ENCODE measurements at regions not wholly inside any gene's neighbourhood (a gene's known extent, or its start where the extent isn't known, plus 50 kb on each side); places are given as distances from the start of the nearest gene placed in this dataset.

DNA sequence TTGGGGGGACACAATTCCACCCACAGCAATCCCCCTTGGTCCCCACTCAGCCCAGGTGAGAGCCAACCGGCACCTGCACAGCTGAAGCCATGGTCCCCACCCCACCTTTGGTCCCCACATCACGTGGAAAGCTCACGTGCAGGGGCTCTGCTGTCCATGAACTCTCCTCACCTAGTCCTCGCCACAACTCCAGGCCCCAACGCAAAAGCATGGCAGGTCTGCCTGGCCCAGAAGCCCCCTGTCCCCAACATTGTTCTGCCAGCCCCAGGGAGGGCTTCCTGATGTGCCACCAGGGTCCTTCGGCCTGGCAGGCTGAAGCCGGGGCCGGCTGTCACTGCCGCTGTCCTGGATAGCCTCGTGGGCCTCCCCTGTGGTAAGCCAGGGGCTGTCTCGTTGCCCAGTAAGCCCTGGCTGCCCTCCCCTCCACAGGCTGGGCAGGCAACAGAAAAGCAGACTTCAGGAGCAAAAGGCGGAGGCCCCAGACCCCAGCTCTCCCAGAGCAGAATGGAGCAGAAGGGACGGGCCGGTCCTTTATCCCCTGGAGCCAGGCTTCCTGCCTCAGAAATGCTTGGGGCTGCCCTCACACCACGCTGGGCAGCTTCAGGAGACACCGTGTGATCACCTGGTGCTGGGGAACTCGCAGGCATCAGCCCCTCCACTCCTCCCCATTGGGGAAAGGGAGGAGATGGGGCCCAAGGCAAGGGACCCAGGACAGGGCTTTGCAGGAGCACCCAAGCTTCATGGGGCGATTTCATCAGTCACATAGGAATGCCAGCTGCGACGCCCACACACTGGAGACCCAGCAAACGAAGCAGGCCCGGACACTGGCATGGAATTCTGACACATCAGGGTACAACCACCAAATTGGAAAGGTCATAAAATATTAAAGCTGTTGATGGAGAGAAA lies 103.7 kb downstream of the ADRA2C start:
- no peak for TF ChIP-seq TAF1 (IDR thresholded peaks at IDR 0.05; ENCODE audit: borderline replicate concordance, insufficient read depth, low read length)
- no peak for TF ChIP-seq FOXP2 (optimal IDR thresholded peaks at IDR 0.05; ENCODE audit: borderline replicate concordance, extremely low read depth, extremely low read length, insufficient read depth)

DNA sequence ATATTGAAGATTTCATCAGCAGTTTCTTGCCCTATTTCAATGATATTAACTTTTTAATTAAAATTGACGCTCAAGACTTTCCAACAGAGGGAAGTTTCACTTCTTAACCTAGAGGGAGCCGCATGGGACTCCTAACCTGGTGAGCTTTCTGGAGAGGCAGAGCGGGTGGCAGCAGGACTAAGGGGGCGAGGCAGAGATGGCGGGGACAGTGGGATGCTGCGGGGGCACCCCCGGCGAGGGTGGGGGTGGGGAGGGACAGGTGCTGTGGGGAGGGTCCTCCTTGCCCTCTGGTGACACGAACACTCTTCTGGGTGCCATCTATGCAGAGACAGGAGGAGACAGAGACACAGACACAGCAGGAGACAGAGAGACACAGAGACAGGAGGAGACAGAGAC lies 104.4 kb downstream of the ADRA2C start:
- TF ChIP-seq FOXP2 (optimal IDR thresholded peaks at IDR 0.05; ENCODE audit: borderline replicate concordance, extremely low read depth, extremely low read length, insufficient read depth) (no peak), TAF1 (IDR thresholded peaks at IDR 0.05; ENCODE audit: borderline replicate concordance, insufficient read depth, low read length) (no peak), POLR2AphosphoS5 (IDR thresholded peaks at IDR 0.05; ENCODE audit: low read depth, low read length) (no peak), SIN3A (IDR thresholded peaks at IDR 0.05; ENCODE audit: borderline replicate concordance, insufficient read depth, low read length) (no peak)
- TF ChIP-seq, protein P1, sequence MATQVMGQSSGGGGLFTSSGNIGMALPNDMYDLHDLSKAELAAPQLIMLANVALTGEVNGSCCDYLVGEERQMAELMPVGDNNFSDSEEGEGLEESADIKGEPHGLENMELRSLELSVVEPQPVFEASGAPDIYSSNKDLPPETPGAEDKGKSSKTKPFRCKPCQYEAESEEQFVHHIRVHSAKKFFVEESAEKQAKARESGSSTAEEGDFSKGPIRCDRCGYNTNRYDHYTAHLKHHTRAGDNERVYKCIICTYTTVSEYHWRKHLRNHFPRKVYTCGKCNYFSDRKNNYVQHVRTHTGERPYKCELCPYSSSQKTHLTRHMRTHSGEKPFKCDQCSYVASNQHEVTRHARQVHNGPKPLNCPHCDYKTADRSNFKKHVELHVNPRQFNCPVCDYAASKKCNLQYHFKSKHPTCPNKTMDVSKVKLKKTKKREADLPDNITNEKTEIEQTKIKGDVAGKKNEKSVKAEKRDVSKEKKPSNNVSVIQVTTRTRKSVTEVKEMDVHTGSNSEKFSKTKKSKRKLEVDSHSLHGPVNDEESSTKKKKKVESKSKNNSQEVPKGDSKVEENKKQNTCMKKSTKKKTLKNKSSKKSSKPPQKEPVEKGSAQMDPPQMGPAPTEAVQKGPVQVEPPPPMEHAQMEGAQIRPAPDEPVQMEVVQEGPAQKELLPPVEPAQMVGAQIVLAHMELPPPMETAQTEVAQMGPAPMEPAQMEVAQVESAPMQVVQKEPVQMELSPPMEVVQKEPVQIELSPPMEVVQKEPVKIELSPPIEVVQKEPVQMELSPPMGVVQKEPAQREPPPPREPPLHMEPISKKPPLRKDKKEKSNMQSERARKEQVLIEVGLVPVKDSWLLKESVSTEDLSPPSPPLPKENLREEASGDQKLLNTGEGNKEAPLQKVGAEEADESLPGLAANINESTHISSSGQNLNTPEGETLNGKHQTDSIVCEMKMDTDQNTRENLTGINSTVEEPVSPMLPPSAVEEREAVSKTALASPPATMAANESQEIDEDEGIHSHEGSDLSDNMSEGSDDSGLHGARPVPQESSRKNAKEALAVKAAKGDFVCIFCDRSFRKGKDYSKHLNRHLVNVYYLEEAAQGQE (IDR thresholded peaks at IDR 0.05; ENCODE audit: insufficient read depth in 1 of 2, low read depth in 2 of 2, low read length in 2 of 2): no peak

DNA sequence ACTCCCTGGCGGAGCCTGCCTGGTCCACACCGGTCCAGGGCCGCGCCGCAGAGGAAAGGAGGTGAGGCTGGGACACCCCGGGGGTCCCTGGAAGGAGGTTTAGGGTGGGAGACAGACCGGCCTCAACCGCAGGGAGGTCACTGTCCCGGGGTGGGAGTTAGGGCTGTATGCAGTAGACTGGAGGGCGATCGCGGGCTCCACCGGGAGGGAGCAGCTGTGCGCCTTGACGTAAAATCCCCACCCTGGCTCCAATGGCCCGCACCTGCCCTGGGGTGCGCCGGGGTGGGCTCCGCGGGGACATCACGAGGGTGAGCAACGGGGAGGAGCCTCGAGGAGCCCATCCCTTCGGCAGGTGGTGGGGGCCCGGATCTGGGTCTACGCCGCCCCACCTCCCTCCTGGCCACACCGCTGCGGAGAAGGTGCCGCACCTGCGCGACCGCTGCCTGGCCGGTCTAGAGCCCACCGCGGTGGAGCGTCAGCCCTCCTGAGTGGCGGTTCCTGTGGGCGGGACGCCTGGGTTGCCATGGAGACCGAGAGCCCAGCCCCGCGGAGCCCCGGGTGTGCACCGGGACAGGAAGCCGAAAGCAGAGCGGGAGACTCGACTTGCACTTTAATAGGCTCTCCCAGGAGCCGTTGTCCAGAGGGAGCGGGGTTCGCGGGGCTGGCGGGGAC lies 105.1 kb downstream of the ADRA2C start:
- TF ChIP-seq TAF1 (IDR thresholded peaks at IDR 0.05; ENCODE audit: borderline replicate concordance, insufficient read depth, low read length) (no peak), FOXP2 (optimal IDR thresholded peaks at IDR 0.05; ENCODE audit: borderline replicate concordance, extremely low read depth, extremely low read length, insufficient read depth) (no peak), SIN3A (IDR thresholded peaks at IDR 0.05; ENCODE audit: borderline replicate concordance, insufficient read depth, low read length) (no peak), POLR2AphosphoS5 (IDR thresholded peaks at IDR 0.05; ENCODE audit: low read depth, low read length) (no peak)
- TF ChIP-seq, protein P1 (IDR thresholded peaks at IDR 0.05; ENCODE audit: insufficient read depth in 1 of 2, low read depth in 2 of 2, low read length in 2 of 2): no peak

DNA sequence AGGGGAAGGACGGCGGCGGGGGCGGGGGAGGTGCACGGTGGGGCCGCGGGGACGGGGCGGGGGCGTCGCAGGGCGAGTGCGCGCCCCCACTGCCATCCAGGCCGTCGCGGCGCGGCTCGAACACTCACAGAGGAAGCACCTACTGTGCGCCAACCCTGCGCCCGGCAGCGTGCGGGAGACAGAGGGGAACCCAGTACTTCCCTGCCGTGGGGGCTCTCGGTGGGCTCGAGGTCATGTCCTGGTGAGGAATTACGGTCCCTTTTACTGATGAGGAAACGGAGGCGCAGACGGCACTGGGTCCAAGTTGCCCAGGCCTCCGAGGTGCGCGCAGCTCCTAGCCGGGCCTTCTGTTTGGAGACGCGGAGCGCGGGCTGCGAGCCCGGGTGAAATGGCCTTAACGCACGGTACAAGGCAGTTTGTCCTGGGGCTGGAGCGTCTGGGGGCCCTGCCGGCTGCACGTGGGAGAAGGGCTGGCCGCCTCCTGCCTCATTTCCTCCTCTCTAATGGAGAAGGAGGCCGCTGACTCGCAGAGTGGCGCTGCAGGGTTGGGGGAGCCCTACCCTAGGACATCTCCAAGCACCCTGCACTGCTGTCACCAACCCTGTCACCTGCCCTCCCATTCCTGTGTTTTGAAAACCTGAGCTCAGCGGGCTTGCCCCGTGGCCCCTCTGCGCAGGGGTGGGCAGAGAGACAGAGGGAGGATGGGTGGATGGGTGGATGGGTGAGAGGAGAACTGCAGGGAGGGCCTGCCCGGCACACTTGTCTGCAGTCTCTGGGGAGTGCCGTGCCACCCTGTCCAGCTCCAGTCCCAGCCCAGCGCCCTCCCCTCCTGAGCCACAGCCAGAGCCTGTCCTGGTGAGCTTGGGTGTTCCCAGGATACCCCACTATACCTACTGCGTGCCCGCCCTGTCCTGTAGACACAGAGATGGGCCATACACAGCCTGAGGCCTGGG lies 106.0 kb downstream of the ADRA2C start:
- TF ChIP-seq POLR2AphosphoS5 (IDR thresholded peaks at IDR 0.05; ENCODE audit: low read depth, low read length) (no peak), TAF1 (IDR thresholded peaks at IDR 0.05; ENCODE audit: borderline replicate concordance, insufficient read depth, low read length) (no peak), FOXP2 (optimal IDR thresholded peaks at IDR 0.05; ENCODE audit: borderline replicate concordance, extremely low read depth, extremely low read length, insufficient read depth) (no peak), SIN3A (IDR thresholded peaks at IDR 0.05; ENCODE audit: borderline replicate concordance, insufficient read depth, low read length) (no peak)
- TF ChIP-seq, protein P1 (IDR thresholded peaks at IDR 0.05; ENCODE audit: insufficient read depth in 1 of 2, low read depth in 2 of 2, low read length in 2 of 2): no peak

DNA sequence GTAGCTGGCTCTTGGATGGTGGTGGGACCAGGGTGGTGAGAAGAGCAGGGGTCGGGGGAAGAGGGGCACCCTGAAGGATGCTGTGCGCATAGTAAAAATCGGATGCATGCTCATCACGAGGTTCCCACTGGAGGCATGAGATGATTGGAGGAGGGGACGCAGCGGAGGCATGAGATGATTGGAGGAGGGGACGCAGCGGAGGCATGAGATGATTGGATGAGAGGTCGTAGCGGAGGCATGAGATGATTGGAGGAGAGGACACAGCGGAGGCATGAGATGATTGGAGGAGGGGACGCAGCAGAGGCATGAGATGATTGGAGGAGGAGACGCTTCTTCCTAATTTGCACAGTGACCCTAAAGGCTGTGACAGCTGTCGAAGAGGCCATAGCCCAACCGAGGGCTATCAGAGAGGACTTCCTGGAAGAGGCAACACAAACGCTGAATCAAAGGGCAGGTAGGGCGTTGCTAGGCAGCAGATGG lies 106.7 kb downstream of the ADRA2C start:
- TF ChIP-seq FOXP2 (optimal IDR thresholded peaks at IDR 0.05; ENCODE audit: borderline replicate concordance, extremely low read depth, extremely low read length, insufficient read depth) (no peak), SIN3A (IDR thresholded peaks at IDR 0.05; ENCODE audit: borderline replicate concordance, insufficient read depth, low read length) (no peak), POLR2AphosphoS5 (IDR thresholded peaks at IDR 0.05; ENCODE audit: low read depth, low read length) (no peak), TAF1 (IDR thresholded peaks at IDR 0.05; ENCODE audit: borderline replicate concordance, insufficient read depth, low read length) (no peak)
- TF ChIP-seq, protein P1 (IDR thresholded peaks at IDR 0.05; ENCODE audit: insufficient read depth in 1 of 2, low read depth in 2 of 2, low read length in 2 of 2): no peak

All from PFSK-1 (cell line).